Adipocyte (in vitro differentiated cells): ENCODE measurements at regions not wholly inside any gene's neighbourhood (a gene's known extent, or its start where the extent isn't known, plus 50 kb on each side); places are given as distances from the start of the nearest gene placed in this dataset.

Experiments
- DNase-seq: peaks from one replicate; pipeline ENCODE4 v3.0.0-alpha.2; 2015; ENCODE audit warnings: low read depth
- H3K27me3 ChIP-seq: replicated peaks from 2 replicates; pipeline ENCODE4 v1.7.0; 2013; ENCODE audit warnings: mild to moderate bottlenecking, low read length, moderate library complexity; ENCODE audit not compliant: control insufficient read depth, insufficient read depth
- H3K36me3 ChIP-seq: 2 replicates; pipeline ENCODE4 v1.7.0; 2013; ENCODE audit warnings: low read length, mild to moderate bottlenecking, moderate library complexity; ENCODE audit not compliant: control insufficient read depth, insufficient read depth, severe bottlenecking
- H3K4me1 ChIP-seq: 2 replicates; pipeline ENCODE4 v1.7.0; 2013; ENCODE audit warnings: mild to moderate bottlenecking, low read length, moderate library complexity; ENCODE audit not compliant: control insufficient read depth, insufficient read depth
- H3K4me3 ChIP-seq: 2 replicates; pipeline ENCODE4 v1.7.0; 2013; ENCODE audit warnings: mild to moderate bottlenecking, low read length, moderate library complexity
- H3K9ac ChIP-seq: 2 replicates; pipeline ENCODE4 v1.7.0; 2013; ENCODE audit warnings: mild to moderate bottlenecking, low read length, moderate library complexity
- H3K9me3 ChIP-seq: 2 replicates; pipeline ENCODE4 v1.7.0; 2013; ENCODE audit warnings: mild to moderate bottlenecking, low read length, moderate library complexity; ENCODE audit not compliant: control insufficient read depth

DNA sequence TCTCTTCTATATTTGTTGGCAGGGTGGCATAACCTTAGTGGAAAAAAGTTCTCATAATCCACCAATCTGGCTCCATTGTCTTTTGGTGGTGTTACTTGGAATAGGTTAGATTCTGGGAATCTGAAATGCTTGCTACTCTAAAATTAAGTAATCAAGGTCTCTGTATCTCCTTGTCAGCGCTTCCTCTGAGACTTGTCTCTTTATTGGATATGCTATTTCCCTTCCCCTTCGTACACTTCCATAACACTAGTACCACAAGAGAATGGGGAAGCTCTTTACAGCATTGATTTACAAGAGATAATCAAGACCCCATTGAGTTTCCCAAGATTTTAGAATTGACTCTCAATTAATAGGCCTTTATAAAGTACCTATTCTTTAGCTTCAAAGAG lies 280.2 kb downstream of the ADGB start:
- H3K36me3 ChIP-seq: no peaks in the 10 kb centered on the region
- no peaks in the 10 kb centered on the region for H3K27me3 ChIP-seq
- H3K9me3 ChIP-seq: no peaks in the 10 kb centered on the region
- no peak for DNase-seq
- H3K4me3 ChIP-seq: no peak overlapping the region
- peaks cover 18% of the 10 kb centered on the region for H3K4me1 ChIP-seq
- H3K9ac ChIP-seq: no peak overlapping the region

GRCh38 chr6:146879406-146880117 lies 280.8 kb downstream of the ADGB start:
- no peaks in the 10 kb centered on the region for H3K9me3 ChIP-seq
- H3K9ac ChIP-seq: no peak overlapping the region
- H3K4me3 ChIP-seq: no peak overlapping the region
- peaks cover 18% of the 10 kb centered on the region for H3K4me1 ChIP-seq
- no peak for DNase-seq
- H3K36me3 ChIP-seq: no peaks in the 10 kb centered on the region
- H3K27me3 ChIP-seq: no peaks in the 10 kb centered on the region

GRCh38 chr6:146881228-146882181 lies 282.7 kb downstream of the ADGB start:
- Histone ChIP-seq H3K4me1 (peaks cover 19% of the 10 kb centered on the region), H3K36me3 (no peaks in the 10 kb centered on the region), H3K9me3 (no peaks in the 10 kb centered on the region), H3K9ac (no peak overlapping the region), H3K4me3 (no peak overlapping the region), H3K27me3 (no peaks in the 10 kb centered on the region)
- DNase-seq: no peak

GRCh38 chr6:146883640-146884531 lies 285.1 kb downstream of the ADGB start:
- Histone ChIP-seq H3K4me3 (no peak overlapping the region), H3K9me3 (no peaks in the 10 kb centered on the region), H3K4me1 (peaks cover 17% of the 10 kb centered on the region), H3K9ac (no peak overlapping the region), H3K27me3 (no peaks in the 10 kb centered on the region), H3K36me3 (no peaks in the 10 kb centered on the region)
- DNase-seq: no peak

DNA sequence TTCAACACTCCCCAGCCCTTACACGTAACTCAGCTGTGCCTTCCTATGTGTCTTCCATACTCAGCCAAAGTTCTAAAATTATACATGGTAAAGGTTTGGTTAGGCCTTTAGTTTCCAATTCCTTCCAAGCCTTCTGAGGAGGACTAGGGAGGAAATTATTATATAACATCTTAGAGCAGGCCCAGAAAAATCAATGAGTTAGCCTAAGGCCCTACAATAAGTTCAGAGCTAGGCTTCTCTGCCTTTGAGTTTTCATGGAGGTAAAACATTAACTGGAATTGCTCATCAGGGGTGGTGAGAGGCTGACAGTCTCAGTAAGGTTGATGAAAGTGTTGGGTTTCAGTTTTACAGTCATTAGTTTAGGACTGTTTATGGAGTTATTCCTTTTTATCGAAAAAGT lies 286.0 kb downstream of the ADGB start:
- no peaks in the 10 kb centered on the region for H3K36me3 ChIP-seq
- H3K4me3 ChIP-seq: no peak overlapping the region
- H3K4me1 ChIP-seq: peaks cover 12% of the 10 kb centered on the region
- no peak for DNase-seq
- H3K9me3 ChIP-seq: no peaks in the 10 kb centered on the region
- H3K27me3 ChIP-seq: no peaks in the 10 kb centered on the region
- no peak overlapping the region for H3K9ac ChIP-seq

GRCh38 chr6:146885708-146886457 lies 287.1 kb downstream of the ADGB start:
- no peak for DNase-seq
- H3K9ac ChIP-seq: no peak overlapping the region
- H3K4me1 ChIP-seq: peaks cover 12% of the 10 kb centered on the region
- no peaks in the 10 kb centered on the region for H3K27me3 ChIP-seq
- H3K9me3 ChIP-seq: no peaks in the 10 kb centered on the region
- H3K4me3 ChIP-seq: no peak overlapping the region
- no peaks in the 10 kb centered on the region for H3K36me3 ChIP-seq

- Histone ChIP-seq H3K4me1 (peaks cover 12% of the 10 kb centered on the region), H3K4me3 (no peak overlapping the region), H3K36me3 (no peaks in the 10 kb centered on the region), H3K9ac (no peak overlapping the region), H3K27me3 (no peaks in the 10 kb centered on the region), H3K9me3 (no peaks in the 10 kb centered on the region)
- DNase-seq: no peak
Observed at GRCh38 chr6:146886587-146887446, 288.0 kb downstream of the ADGB start.

GRCh38 chr6:146887447-146888077 lies 288.8 kb downstream of the ADGB start:
- Histone ChIP-seq H3K27me3 (no peaks in the 10 kb centered on the region), H3K9ac (no peak overlapping the region), H3K9me3 (no peaks in the 10 kb centered on the region), H3K4me3 (no peak overlapping the region), H3K4me1 (peaks cover 12% of the 10 kb centered on the region), H3K36me3 (no peaks in the 10 kb centered on the region)
- peak; percentile 46 for DNase-seq

DNA sequence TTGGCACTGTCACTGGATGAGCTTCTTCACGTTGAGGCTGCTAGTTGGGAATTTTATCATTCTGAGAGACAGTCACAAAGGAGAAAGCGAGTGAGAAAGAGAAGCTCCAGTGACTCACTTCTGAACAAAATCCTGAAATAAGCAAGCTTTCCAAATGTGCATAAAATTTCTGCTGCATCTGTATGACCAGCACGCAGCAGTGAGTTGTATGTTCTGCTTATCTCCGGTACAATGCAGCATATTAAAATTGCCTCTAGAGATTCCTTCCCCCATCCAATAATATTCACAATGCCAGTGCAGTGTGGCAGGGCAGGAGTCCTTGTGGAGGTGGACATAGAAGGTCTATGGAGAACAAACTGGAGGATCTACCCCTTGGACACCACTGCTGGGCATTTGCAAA lies 290.5 kb downstream of the ADGB start:
- H3K9me3 ChIP-seq: no peaks in the 10 kb centered on the region

More for the DNA sequence above, 290.5 kb downstream of the ADGB start:
- Histone ChIP-seq H3K27me3 (no peaks in the 10 kb centered on the region), H3K36me3 (no peaks in the 10 kb centered on the region), H3K4me1 (peaks cover 15% of the 10 kb centered on the region), H3K9ac (no peak overlapping the region), H3K4me3 (no peak overlapping the region)
- no peak for DNase-seq
